Mesothelial cell of epicardium (in vitro differentiated cells): ENCODE measurements at regions not wholly inside any gene's neighbourhood (a gene's known extent, or its start where the extent isn't known, plus 50 kb on each side); places are given as distances from the start of the nearest gene placed in this dataset.

Source experiments
- DNase-seq, 2 experiments: peaks; one replicate each; pipeline ENCODE4 v3.0.0; 2021; ENCODE audit warnings: low spot score in 2 of 2; ENCODE audit not compliant: unreplicated experiment in 2 of 2
- H3K27ac Mint-ChIP-seq: 2 replicates; pipeline ENCODE4 v1.8.0; 2021; ENCODE audit warnings: mixed read lengths
- H3K27me3 Mint-ChIP-seq: 2 replicates; pipeline ENCODE4 v1.8.0; 2021; ENCODE audit warnings: low read depth, mixed read lengths
- H3K36me3 Mint-ChIP-seq: 2 replicates; pipeline ENCODE4 v1.8.0; 2021; ENCODE audit warnings: mixed read lengths
- H3K4me1 Mint-ChIP-seq: 2 replicates; pipeline ENCODE4 v1.8.0; 2021; ENCODE audit warnings: mixed read lengths
- H3K4me3 Mint-ChIP-seq: 2 replicates; pipeline ENCODE4 v1.8.0; 2021; ENCODE audit warnings: mild to moderate bottlenecking, moderate library complexity, mixed read lengths
- H3K9me3 Mint-ChIP-seq: 2 replicates; pipeline ENCODE4 v1.8.0; 2021; ENCODE audit warnings: mixed read lengths
- CTCF ChIP-seq: fragments of 200-600 bp; sonication (generic); IDR thresholded peaks from one replicate; pipeline ENCODE4 v1.5.0; 2021; ENCODE audit warnings: antibody characterized with exemption; ENCODE audit not compliant: unreplicated experiment

- peaks cover 51% of the 10 kb centered on the region for H3K27me3 Mint-ChIP-seq
- H3K4me3 Mint-ChIP-seq = no peak overlapping the region
- peak in 1 of 2 experiments; percentile 22 for DNase-seq
Observed at GRCh38 chr15:88399021-88399685, 68.0 kb downstream of the MRPL46 start.

GRCh38 chr15:88398011-88398410 is 69.2 kb downstream of the MRPL46 start:
- H3K27me3 Mint-ChIP-seq = peaks cover 52% of the 10 kb centered on the region
- H3K4me3 Mint-ChIP-seq = no peak overlapping the region
- H3K27ac Mint-ChIP-seq = no peak overlapping the region
- no peaks in the 10 kb centered on the region for H3K9me3 Mint-ChIP-seq
- no peaks in the 10 kb centered on the region for H3K36me3 Mint-ChIP-seq
- no peak for TF ChIP-seq CTCF
- DNase-seq = peak in 1 of 2 experiments; percentile 14
- no peaks in the 10 kb centered on the region for H3K4me1 Mint-ChIP-seq

More at GRCh38 chr15:88399021-88399685, 68.0 kb downstream of the MRPL46 start:
- no peak for TF ChIP-seq CTCF
- Mint-ChIP-seq H3K27ac (no peak overlapping the region), H3K9me3 (no peaks in the 10 kb centered on the region), H3K4me1 (no peaks in the 10 kb centered on the region), H3K36me3 (no peaks in the 10 kb centered on the region)

- H3K4me1 Mint-ChIP-seq = no peaks in the 10 kb centered on the region
- no peak overlapping the region for H3K4me3 Mint-ChIP-seq
- H3K27ac Mint-ChIP-seq = no peak overlapping the region
- TF ChIP-seq CTCF = no peak
- H3K36me3 Mint-ChIP-seq = no peaks in the 10 kb centered on the region
- H3K27me3 Mint-ChIP-seq = peaks cover 52% of the 10 kb centered on the region
- DNase-seq = no peak
- no peaks in the 10 kb centered on the region for H3K9me3 Mint-ChIP-seq
Observed at GRCh38 chr15:88397506-88397905, 69.7 kb downstream of the MRPL46 start.

GRCh38 chr15:88395872-88396781 is 71.1 kb downstream of the MRPL46 start:
- Mint-ChIP-seq H3K4me1 (no peaks in the 10 kb centered on the region), H3K36me3 (no peaks in the 10 kb centered on the region), H3K9me3 (no peaks in the 10 kb centered on the region), H3K4me3 (no peak overlapping the region), H3K27me3 (peaks cover 49% of the 10 kb centered on the region), H3K27ac (no peak overlapping the region)
- peak in 1 of 2 experiments; percentile 26 for DNase-seq
- TF ChIP-seq CTCF = no peak

- H3K4me1 Mint-ChIP-seq = no peaks in the 10 kb centered on the region
- no peaks in the 10 kb centered on the region for H3K36me3 Mint-ChIP-seq
- no peaks in the 10 kb centered on the region for H3K9me3 Mint-ChIP-seq
- DNase-seq = peak in 1 of 2 experiments; percentile 20
- no peak for TF ChIP-seq CTCF
- no peak overlapping the region for H3K4me3 Mint-ChIP-seq
- H3K27ac Mint-ChIP-seq = no peak overlapping the region
- peaks cover 58% of the 10 kb centered on the region for H3K27me3 Mint-ChIP-seq
Observed at GRCh38 chr15:88395241-88395640, 71.9 kb downstream of the MRPL46 start.
